ENCODE measurements at regions not wholly inside any gene's neighbourhood (a gene's known extent, or its start where the extent isn't known, plus 50 kb on each side); places are given as distances from the start of the nearest gene placed in this dataset.
A peak's percentile ranks its signal among the peaks of the same experiment; 100 is the strongest.

GRCh38 chr14:100381395-100382105 is 58.4 kb downstream of the SLC25A47 start:
- no peak for DNase-seq (ENCODE audit: low read depth)

- no peak for DNase-seq (ENCODE audit: low read depth)
These were observed 58.9 kb downstream of the SLC25A47 start for GRCh38 chr14:100382106-100382455.

GRCh38 chr14:100383727-100384158 is 60.6 kb downstream of the SLC25A47 start:
- DNase-seq (ENCODE audit: low read depth): peak; percentile 36

- DNase-seq (ENCODE audit: low read depth): no peak
These were observed 61.1 kb downstream of the SLC25A47 start for GRCh38 chr14:100384277-100384676.

GRCh38 chr14:100384819-100385813 is 62.0 kb downstream of the SLC25A47 start:
- DNase-seq (ENCODE audit: low read depth): peak; percentile 30

- DNase-seq (ENCODE audit: low read depth): no peak
These were observed 63.0 kb downstream of the SLC25A47 start for GRCh38 chr14:100386121-100386520.

- no peak for DNase-seq (ENCODE audit: low read depth)
These were observed 63.7 kb downstream of the SLC25A47 start for GRCh38 chr14:100386846-100387245.

- no peak for DNase-seq (ENCODE audit: low read depth)
These were observed 64.3 kb downstream of the SLC25A47 start for GRCh38 chr14:100387450-100387849.

GRCh38 chr14:100388103-100389054 is 65.2 kb downstream of the SLC25A47 start:
- no peak for DNase-seq (ENCODE audit: low read depth)

- DNase-seq (ENCODE audit: low read depth): no peak
These were observed 66.5 kb downstream of the SLC25A47 start for GRCh38 chr14:100389497-100390104.

- no peak for DNase-seq (ENCODE audit: low read depth)
These were observed 68.0 kb downstream of the SLC25A47 start for GRCh38 chr14:100391173-100391572.

- no peak for DNase-seq (ENCODE audit: low read depth)
These were observed 68.6 kb downstream of the SLC25A47 start for GRCh38 chr14:100391724-100392123.

GRCh38 chr14:100392356-100392755 is 69.2 kb downstream of the SLC25A47 start:
- DNase-seq (ENCODE audit: low read depth): no peak

- DNase-seq (ENCODE audit: low read depth): no peak
These were observed 70.2 kb downstream of the SLC25A47 start for GRCh38 chr14:100393362-100393761.

- DNase-seq (ENCODE audit: low read depth): no peak
These were observed 71.0 kb downstream of the SLC25A47 start for GRCh38 chr14:100393906-100394732.

- DNase-seq (ENCODE audit: low read depth): no peak
These were observed 71.9 kb downstream of the SLC25A47 start for GRCh38 chr14:100394886-100395672.

GRCh38 chr14:100396266-100396795 is 73.2 kb downstream of the SLC25A47 start:
- DNase-seq (ENCODE audit: low read depth): no peak

GRCh38 chr14:100397005-100397404 is 73.9 kb downstream of the SLC25A47 start:
- no peak for DNase-seq (ENCODE audit: low read depth)

- no peak for DNase-seq (ENCODE audit: low read depth)
These were observed 74.9 kb downstream of the SLC25A47 start for GRCh38 chr14:100398044-100398443.
